Fibroblast of mammary gland (primary cell): ENCODE measurements at regions not wholly inside any gene's neighbourhood (a gene's known extent, or its start where the extent isn't known, plus 50 kb on each side); places are given as distances from the start of the nearest gene placed in this dataset.

Experiments
- DNase-seq: peaks from one replicate; pipeline ENCODE4 v3.0.0-alpha.2; 2010; ENCODE audit warnings: low read depth
- H3K4me3 ChIP-seq: 2 replicates; pipeline ENCODE4 v1.5.1; 2011; ENCODE audit warnings: low read depth, mild to moderate bottlenecking, low read length, moderate library complexity; ENCODE audit not compliant: control insufficient read depth
- TF ChIP-seq, protein P1 (sequence below): conservative IDR thresholded peaks from 2 replicates; pipeline ENCODE4 v1.5.1; 2011; ENCODE audit warnings: low read depth, low read length, inconsistent platforms; ENCODE audit not compliant: control insufficient read depth, insufficient read depth

DNA sequence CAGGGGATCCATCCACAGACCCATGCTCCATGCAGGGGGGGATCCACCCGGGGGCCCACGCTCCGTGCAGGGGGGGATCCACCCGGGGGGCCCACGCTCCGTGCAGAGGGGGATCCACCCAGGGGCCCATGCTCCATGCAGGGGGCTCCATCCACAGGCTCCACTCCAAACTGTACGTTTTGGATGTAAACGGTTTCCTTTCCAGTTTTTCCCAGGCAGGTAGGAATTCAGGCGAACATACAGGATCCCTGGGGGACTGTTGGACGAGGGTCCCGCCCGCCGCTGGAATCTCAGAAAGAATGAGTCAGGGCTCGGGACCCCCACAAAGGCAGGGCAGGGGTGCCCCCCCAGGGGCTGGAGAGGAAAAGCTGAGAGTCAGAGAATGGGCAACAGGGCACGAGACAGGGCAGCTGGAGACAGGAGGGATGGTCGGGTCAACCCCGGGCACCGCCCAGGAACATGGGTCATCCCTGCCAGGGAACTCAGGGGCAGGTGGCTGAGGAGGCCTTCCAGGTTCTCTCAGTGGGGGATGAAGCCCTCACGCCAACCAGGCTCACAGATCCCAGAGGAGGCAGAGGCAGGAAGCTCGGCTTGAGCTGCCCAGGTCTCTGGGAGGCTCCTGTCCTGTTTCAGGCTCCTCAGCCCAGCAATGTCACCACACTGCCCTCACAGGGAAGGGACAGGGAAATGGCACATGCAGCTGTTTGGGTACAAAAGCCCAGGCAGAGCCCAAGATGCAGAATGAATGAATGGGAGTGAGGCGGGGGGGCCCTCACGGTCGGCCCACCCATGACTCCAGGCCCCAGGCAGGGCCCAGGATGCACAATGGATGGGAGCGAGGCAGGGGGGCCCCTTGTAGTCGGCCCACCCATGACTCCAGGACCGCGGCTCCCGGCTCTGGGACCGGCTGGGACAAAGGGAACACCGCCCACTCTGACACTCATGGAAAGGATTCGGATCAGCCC, 200.2 kb downstream of the BRD1 start:
- no peak overlapping the region for H3K4me3 ChIP-seq
- TF ChIP-seq, protein P1, sequence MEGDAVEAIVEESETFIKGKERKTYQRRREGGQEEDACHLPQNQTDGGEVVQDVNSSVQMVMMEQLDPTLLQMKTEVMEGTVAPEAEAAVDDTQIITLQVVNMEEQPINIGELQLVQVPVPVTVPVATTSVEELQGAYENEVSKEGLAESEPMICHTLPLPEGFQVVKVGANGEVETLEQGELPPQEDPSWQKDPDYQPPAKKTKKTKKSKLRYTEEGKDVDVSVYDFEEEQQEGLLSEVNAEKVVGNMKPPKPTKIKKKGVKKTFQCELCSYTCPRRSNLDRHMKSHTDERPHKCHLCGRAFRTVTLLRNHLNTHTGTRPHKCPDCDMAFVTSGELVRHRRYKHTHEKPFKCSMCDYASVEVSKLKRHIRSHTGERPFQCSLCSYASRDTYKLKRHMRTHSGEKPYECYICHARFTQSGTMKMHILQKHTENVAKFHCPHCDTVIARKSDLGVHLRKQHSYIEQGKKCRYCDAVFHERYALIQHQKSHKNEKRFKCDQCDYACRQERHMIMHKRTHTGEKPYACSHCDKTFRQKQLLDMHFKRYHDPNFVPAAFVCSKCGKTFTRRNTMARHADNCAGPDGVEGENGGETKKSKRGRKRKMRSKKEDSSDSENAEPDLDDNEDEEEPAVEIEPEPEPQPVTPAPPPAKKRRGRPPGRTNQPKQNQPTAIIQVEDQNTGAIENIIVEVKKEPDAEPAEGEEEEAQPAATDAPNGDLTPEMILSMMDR, result no peak
- DNase-seq, result no peak

DNA sequence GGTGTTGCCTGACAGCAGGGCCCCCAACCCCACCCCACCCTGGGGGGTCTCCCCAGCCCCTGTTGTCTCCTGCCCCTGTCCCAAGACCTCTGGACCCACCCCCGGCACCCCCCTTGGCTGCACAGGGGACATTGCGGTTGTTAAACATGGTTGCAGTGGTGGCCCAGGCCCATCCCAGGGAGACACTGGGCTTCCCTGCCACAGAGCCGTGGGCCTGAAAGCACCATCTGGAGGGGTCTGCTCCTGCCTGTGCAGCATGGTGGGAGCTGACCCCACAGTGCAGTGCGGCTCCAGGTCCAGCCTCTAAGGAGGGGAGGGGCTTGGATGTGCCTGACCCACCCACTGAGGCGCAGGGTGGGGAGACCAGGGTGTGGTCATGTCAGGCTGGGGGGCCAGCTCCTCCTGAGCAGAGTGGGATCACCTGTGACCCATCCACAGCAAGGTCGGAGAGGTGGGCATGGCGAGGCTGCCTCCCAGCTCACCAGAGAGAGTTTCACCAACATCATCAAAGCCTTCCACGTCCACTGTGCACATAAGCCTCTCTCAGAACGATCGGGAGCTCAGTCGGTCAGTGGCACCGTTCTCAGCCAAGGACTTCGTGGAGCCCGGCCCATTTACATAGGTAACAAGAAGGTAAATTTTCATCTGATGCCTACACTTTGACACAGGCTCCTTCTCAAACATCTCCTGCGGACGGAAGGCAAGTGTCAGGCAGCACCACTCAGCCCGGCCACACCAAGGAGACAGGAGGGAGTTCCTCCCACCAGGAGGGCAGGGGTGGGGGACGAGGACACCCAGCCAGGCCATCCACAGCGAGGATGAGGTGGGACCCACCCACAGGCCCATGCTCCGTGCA, 201.1 kb downstream of the BRD1 start:
- no peak overlapping the region for H3K4me3 ChIP-seq
- TF ChIP-seq, protein P1, result no peak
- DNase-seq, result no peak

DNA sequence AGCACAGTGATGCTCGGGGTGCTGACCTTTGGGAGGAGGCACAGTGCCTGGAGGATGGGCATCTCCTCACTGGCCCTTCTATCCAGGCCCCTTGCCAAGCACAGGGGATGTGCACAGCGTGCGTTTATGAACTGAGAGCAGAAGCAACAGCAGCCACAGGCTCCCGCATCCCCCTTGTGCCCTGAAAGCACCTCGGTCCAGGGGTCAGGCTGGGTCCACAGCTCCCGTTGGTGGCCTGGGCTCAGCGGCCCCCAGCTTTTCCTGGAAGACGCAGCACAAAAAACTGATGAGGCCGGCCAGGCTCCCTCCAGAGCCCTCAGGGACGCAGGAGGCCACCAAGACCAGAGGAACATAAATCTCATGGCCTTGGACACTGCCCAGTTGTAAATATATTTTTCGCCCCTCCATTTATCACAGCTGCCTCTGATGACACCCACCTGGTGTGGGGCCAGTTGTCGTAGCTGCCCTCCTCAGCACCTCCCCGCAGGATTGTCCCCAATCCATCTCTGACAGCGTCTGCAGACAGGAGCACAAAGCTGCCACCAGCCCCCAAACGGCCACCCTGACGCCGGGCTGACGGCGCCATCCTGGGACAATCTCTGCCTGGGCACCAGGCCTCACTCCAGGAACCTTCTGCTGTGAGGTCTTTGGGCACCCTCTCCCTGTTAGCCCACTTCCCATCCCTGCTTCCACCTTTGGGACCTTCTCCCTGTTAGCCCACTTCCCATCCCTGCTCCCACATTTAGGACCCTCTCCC, 203.1 kb downstream of the BRD1 start:
- DNase-seq, result no peak
- TF ChIP-seq, protein P1, result no peak

DNA sequence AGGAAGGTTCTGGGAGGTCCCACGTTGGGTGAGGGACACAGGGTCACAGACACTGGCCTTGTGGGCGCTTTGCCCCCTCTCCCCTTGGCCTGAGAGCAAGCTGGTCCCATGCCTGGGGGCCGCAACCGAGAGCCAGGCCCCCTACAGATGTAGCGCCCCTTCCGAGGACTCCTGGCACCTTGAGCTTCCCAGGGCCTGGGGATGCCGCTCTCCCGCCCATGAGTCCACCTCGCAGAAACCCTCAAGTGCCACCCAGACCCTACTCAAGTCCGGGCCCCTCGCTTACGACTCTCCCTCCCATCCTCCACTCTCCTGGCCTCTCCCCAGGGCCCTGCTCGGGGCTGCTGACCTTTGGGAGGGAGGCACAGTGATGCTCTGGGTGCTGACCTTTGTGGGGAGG, 204.0 kb downstream of the BRD1 start:
- TF ChIP-seq, protein P1, result no peak
- DNase-seq, result no peak
- no peak overlapping the region for H3K4me3 ChIP-seq

More for the DNA sequence above, 203.1 kb downstream of the BRD1 start:
- H3K4me3 ChIP-seq, result no peak overlapping the region

DNA sequence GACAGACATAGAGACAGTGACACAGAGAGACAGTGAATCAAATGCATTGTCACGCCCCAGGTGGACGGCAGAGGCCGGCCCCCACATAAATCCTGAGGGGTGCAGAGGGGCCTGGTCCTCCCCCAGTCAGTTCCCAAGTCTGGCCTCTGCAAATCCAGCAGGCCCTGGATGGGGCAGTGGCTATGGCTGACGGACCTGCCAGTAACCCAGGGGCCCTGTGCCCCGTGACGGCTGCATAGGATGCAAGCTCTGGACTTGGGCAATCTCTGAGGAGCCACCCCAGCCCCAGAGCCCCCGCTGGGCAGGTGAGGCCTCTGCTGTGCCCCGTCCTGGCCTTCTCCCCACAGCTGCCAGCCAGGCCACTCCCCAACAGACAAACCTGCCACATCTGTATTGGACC, 204.5 kb downstream of the BRD1 start:
- no peak for DNase-seq
- H3K4me3 ChIP-seq, result no peak overlapping the region
- TF ChIP-seq, protein P1, result no peak

DNA sequence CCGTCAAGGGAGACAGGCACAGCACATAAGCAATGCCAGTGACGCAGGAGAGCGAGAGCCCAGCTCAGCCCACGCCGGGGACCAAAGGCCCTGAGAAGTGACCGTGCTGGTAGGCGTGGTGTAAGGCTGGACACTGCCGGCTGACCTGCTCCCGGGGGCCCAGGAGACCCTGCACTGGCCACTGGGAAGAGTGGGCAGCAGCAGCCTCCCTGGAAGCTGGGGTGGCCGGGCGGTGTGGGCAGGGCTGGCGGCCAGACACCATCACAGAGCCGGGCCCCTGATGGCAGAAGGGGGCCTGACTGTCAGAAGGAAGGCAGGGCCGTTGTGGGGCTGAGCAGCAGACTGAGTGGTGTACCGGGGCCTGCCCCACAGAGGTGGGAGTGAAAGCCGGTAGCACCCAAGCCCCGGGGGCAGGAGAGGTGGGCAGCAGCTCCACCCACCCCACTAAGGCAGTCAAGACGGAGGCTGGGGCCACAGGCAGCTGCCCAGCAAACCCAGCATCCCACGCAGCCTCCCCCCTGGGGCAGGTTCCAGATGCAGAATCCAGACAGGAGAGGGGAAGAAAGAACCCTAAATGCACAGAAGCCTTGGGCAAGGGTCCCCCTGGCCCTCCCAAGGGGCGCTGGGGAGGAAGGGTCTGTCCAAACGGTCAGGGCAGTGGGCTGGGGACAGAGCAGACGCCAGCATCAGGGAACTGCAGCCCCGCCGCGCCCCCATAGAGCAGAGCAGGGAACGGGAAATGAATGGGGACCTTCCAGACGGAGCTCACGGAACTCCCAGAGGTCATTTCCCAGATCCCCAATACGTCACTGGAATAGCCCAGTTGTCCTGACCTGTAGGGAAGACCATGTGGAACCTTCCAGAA, 205.2 kb downstream of the BRD1 start:
- TF ChIP-seq, protein P1, result no peak
- H3K4me3 ChIP-seq, result no peak overlapping the region
- no peak for DNase-seq
